GM23248 (cell line): ENCODE measurements at regions not wholly inside any gene's neighbourhood (a gene's known extent, or its start where the extent isn't known, plus 50 kb on each side); places are given as distances from the start of the nearest gene placed in this dataset.

Experiments used
- DNase-seq: peaks from one replicate; pipeline ENCODE4 v3.0.0-alpha.2; 2015
- H2AFZ ChIP-seq: fragments of 200-600 bp; sonication (generic); 2 replicates; pipeline ENCODE4 v1.6.1; 2016; ENCODE audit warnings: antibody characterized with exemption
- H3F3A ChIP-seq: fragments of 200-600 bp; sonication (generic); 2 replicates; pipeline ENCODE4 v1.6.1; 2016; ENCODE audit warnings: mild to moderate bottlenecking, antibody characterized with exemption, mixed run types; ENCODE audit not compliant: insufficient read depth
- H3K27ac ChIP-seq: fragments of 200-600 bp; sonication (generic); 2 replicates; pipeline ENCODE4 v1.5.1; 2016; ENCODE audit warnings: mild to moderate bottlenecking
- H3K27me3 ChIP-seq: fragments of 200-600 bp; sonication (generic); replicated peaks from 2 replicates; pipeline ENCODE4 v1.6.1; 2016; ENCODE audit warnings: mild to moderate bottlenecking; ENCODE audit not compliant: insufficient read depth
- H3K36me3 ChIP-seq: fragments of 200-600 bp; sonication (generic); 2 replicates; pipeline ENCODE4 v1.6.1; 2016; ENCODE audit warnings: low read depth, mild to moderate bottlenecking
- H3K4me1 ChIP-seq: fragments of 200-600 bp; sonication (generic); 2 replicates; pipeline ENCODE4 v1.6.1; 2016; ENCODE audit warnings: mild to moderate bottlenecking; ENCODE audit not compliant: insufficient read depth
- H3K4me2 ChIP-seq: fragments of 200-600 bp; sonication (generic); one replicate; pipeline ENCODE4 v1.6.1; 2016; ENCODE audit warnings: mild to moderate bottlenecking; ENCODE audit not compliant: unreplicated experiment
- H3K4me3 ChIP-seq: fragments of 200-600 bp; sonication (generic); 2 replicates; pipeline ENCODE4 v1.5.1; 2016; ENCODE audit warnings: mild to moderate bottlenecking
- H3K79me2 ChIP-seq: fragments of 200-600 bp; sonication (generic); 2 replicates; pipeline ENCODE4 v1.6.1; 2016; ENCODE audit warnings: mild to moderate bottlenecking; ENCODE audit not compliant: insufficient read depth
- H3K9ac ChIP-seq: fragments of 200-600 bp; sonication (generic); 2 replicates; pipeline ENCODE4 v1.6.1; 2016; ENCODE audit warnings: mild to moderate bottlenecking
- H3K9me2 ChIP-seq: fragments of 200-600 bp; sonication (generic); 2 replicates; pipeline ENCODE4 v1.6.1; 2016; ENCODE audit warnings: mixed run types, mild to moderate bottlenecking, moderate library complexity; ENCODE audit not compliant: insufficient read depth
- H3K9me3 ChIP-seq: fragments of 200-600 bp; sonication (generic); one replicate; pipeline ENCODE4 v1.6.1; 2017; ENCODE audit warnings: low read depth
- H4K20me1 ChIP-seq: fragments of 200-600 bp; sonication (generic); 2 replicates; pipeline ENCODE4 v1.6.0; 2016; ENCODE audit not compliant: insufficient read depth
- EZH2 ChIP-seq: fragments of 200-600 bp; sonication (generic); IDR thresholded peaks from 2 replicates; pipeline ENCODE4 v1.6.1; 2018; ENCODE audit warnings: antibody characterized with exemption, mild to moderate bottlenecking; ENCODE audit not compliant: insufficient read depth, poor library complexity, severe bottlenecking
- EZH2phosphoT487 ChIP-seq: fragments of 200-600 bp; sonication (generic); IDR thresholded peaks from 2 replicates; pipeline ENCODE4 v1.6.1; 2018; ENCODE audit warnings: antibody characterized with exemption, moderate library complexity, mild to moderate bottlenecking, low read depth; ENCODE audit not compliant: insufficient read depth
- WGBS, 2 experiments: methylation state at CpG; one replicate each; pipeline ENCODE4 v1.1.6; 2015 to 2017; ENCODE audit warnings: low lambda C conversion rate in 2 of 2, low coverage in 1 of 2; ENCODE audit errors: missing lambda C conversion rate in 2 of 2; 5-methylcytosine and 5-hydroxymethylcytosine counted together
- in situ Hi-C: fragments of 300-500 bp; cut with MboI; formaldehyde crosslinking; loops from 2 replicates; pipeline ENCODE4 v1.15.0; 2020

GRCh38 chr2:15686643-15687042 lies 95.0 kb downstream of the DDX1 start:
- no peak for DNase-seq
- no peaks in the 10 kb centered on the region for H3F3A ChIP-seq
- WGBS, 2 experiments: 51 to 59% methylated on average over 2 of the region's 2 CpGs
- H3K79me2 ChIP-seq: no peaks in the 10 kb centered on the region
- H4K20me1 ChIP-seq: no peaks in the 10 kb centered on the region
- no peaks in the 10 kb centered on the region for H3K9me3 ChIP-seq
- H3K27ac ChIP-seq: no peak overlapping the region
- TF ChIP-seq EZH2phosphoT487: no peak
- TF ChIP-seq EZH2: no peak
- H3K4me2 ChIP-seq: no peak overlapping the region
- H3K4me3 ChIP-seq: no peak overlapping the region
- in situ Hi-C loops: no loop called here
- H3K9me2 ChIP-seq: no peaks in the 10 kb centered on the region
- no peaks in the 10 kb centered on the region for H3K27me3 ChIP-seq
- no peaks in the 10 kb centered on the region for H3K36me3 ChIP-seq
- no peak overlapping the region for H3K9ac ChIP-seq
- H2AFZ ChIP-seq: no peak overlapping the region
- no peaks in the 10 kb centered on the region for H3K4me1 ChIP-seq

GRCh38 chr2:15687243-15687642 lies 95.6 kb downstream of the DDX1 start:
- 0 to 7% methylated on average over 1 of the region's 1 CpG for WGBS, 2 experiments
- Histone ChIP-seq H3F3A (no peaks in the 10 kb centered on the region), H3K4me3 (no peak overlapping the region), H3K9me2 (no peaks in the 10 kb centered on the region), H2AFZ (no peak overlapping the region), H3K36me3 (no peaks in the 10 kb centered on the region), H3K9me3 (no peaks in the 10 kb centered on the region), H3K27ac (no peak overlapping the region), H3K27me3 (no peaks in the 10 kb centered on the region), H4K20me1 (no peaks in the 10 kb centered on the region), H3K79me2 (no peaks in the 10 kb centered on the region), H3K4me2 (no peak overlapping the region), H3K4me1 (no peaks in the 10 kb centered on the region), H3K9ac (no peak overlapping the region)
- in situ Hi-C loops: no loop called here
- no peak for DNase-seq
- TF ChIP-seq EZH2phosphoT487 (no peak), EZH2 (no peak)

GRCh38 chr2:15687720-15688119 lies 96.1 kb downstream of the DDX1 start:
- TF ChIP-seq EZH2 (no peak), EZH2phosphoT487 (no peak)
- WGBS, 2 experiments: 39 to 48% methylated on average over 6 of the region's 6 CpGs
- no peaks in the 10 kb centered on the region for H3F3A ChIP-seq

GRCh38 chr2:15688924-15689568 lies 97.4 kb downstream of the DDX1 start:
- H3K9me3 ChIP-seq: no peaks in the 10 kb centered on the region
- H3K79me2 ChIP-seq: no peaks in the 10 kb centered on the region
- in situ Hi-C loops: no loop called here
- H3F3A ChIP-seq: no peaks in the 10 kb centered on the region
- H3K4me1 ChIP-seq: no peaks in the 10 kb centered on the region
- no peak overlapping the region for H3K27ac ChIP-seq
- no peaks in the 10 kb centered on the region for H3K36me3 ChIP-seq
- no peaks in the 10 kb centered on the region for H3K9me2 ChIP-seq
- DNase-seq: no peak
- H3K27me3 ChIP-seq: no peaks in the 10 kb centered on the region
- WGBS, 2 experiments: 43% methylated on average over 8 of the region's 8 CpGs
- H2AFZ ChIP-seq: no peak overlapping the region
- H3K4me3 ChIP-seq: no peak overlapping the region
- H4K20me1 ChIP-seq: no peaks in the 10 kb centered on the region
- no peak overlapping the region for H3K9ac ChIP-seq
- no peak overlapping the region for H3K4me2 ChIP-seq
- TF ChIP-seq EZH2phosphoT487 (no peak), EZH2 (no peak)

More at GRCh38 chr2:15687720-15688119, 96.1 kb downstream of the DDX1 start:
- Histone ChIP-seq H3K79me2 (no peaks in the 10 kb centered on the region), H3K27me3 (no peaks in the 10 kb centered on the region), H3K36me3 (no peaks in the 10 kb centered on the region), H3K27ac (no peak overlapping the region), H2AFZ (no peak overlapping the region), H3K9me3 (no peaks in the 10 kb centered on the region), H3K4me2 (no peak overlapping the region), H3K4me3 (no peak overlapping the region), H3K9ac (no peak overlapping the region), H3K9me2 (no peaks in the 10 kb centered on the region), H4K20me1 (no peaks in the 10 kb centered on the region), H3K4me1 (no peaks in the 10 kb centered on the region)
- in situ Hi-C loops: no loop called here
- no peak for DNase-seq
